Natural killer cell (primary cell): ENCODE measurements at regions not wholly inside any gene's neighbourhood (a gene's known extent, or its start where the extent isn't known, plus 50 kb on each side); places are given as distances from the start of the nearest gene placed in this dataset.

Experiments used
- ATAC-seq, 3 donors: fragments of 150-1000 bp in 2 of 3; fragments of 200-7000 bp in 1 of 3; cut with Tn5 transposase; 1 replicate in 1 of 3; 2 replicates in 2 of 3; pipeline ENCODE4 v1.10.0; 2021; ENCODE audit warnings: mild to moderate bottlenecking in 2 of 3, moderate library complexity in 2 of 3
- DNase-seq, 2 donors: peaks; one replicate each; pipeline versions ENCODE4 v3.0.0 to v3.0.0-alpha.2; 2013 to 2021; ENCODE audit warnings: mixed read lengths in 1 of 2
- H3K27ac ChIP-seq: one replicate; pipeline ENCODE4 v1.5.1; 2013; ENCODE audit warnings: mild to moderate bottlenecking, low read length
- H3K27me3 ChIP-seq: one replicate; pipeline ENCODE4 v1.6.1; 2013; ENCODE audit warnings: low read length; ENCODE audit not compliant: control insufficient read depth, insufficient read depth
- H3K36me3 ChIP-seq: one replicate; pipeline ENCODE4 v1.6.1; 2013; ENCODE audit warnings: low read length; ENCODE audit not compliant: control insufficient read depth, insufficient read depth
- H3K4me1 ChIP-seq: one replicate; pipeline ENCODE4 v1.6.1; 2013; ENCODE audit warnings: low read length; ENCODE audit not compliant: control insufficient read depth, insufficient read depth
- H3K4me3 ChIP-seq: one replicate; pipeline ENCODE4 v1.5.1; 2013; ENCODE audit warnings: low read length
- H3K9me3 ChIP-seq: one replicate; pipeline ENCODE4 v1.6.1; 2013; ENCODE audit warnings: low read length; ENCODE audit not compliant: control insufficient read depth, insufficient read depth
- H3K27ac Mint-ChIP-seq, 2 donors: one replicate each; pipeline ENCODE4 v1.8.0; 2022; ENCODE audit warnings: mild to moderate bottlenecking in 2 of 2, mixed read lengths in 2 of 2, moderate library complexity in 1 of 2
- H3K27me3 Mint-ChIP-seq, 2 donors: one replicate each; pipeline ENCODE4 v1.8.0; 2022; ENCODE audit warnings: low read depth in 2 of 2, mixed read lengths in 2 of 2
- H3K36me3 Mint-ChIP-seq: one replicate; pipeline ENCODE4 v1.8.0; 2022; ENCODE audit warnings: mixed read lengths
- H3K4me1 Mint-ChIP-seq, 2 donors: one replicate each; pipeline ENCODE4 v1.8.0; 2022; ENCODE audit warnings: mixed read lengths in 2 of 2
- H3K4me3 Mint-ChIP-seq: one replicate; pipeline ENCODE4 v1.8.0; 2022; ENCODE audit warnings: mild to moderate bottlenecking, moderate library complexity, mixed read lengths
- H3K9me3 Mint-ChIP-seq, 2 donors: one replicate each; pipeline ENCODE4 v1.8.0; 2022; ENCODE audit warnings: mixed read lengths in 2 of 2
- WGBS: methylation state at CpG from one replicate; pipeline ENCODE4 v1.1.7; 2013; ENCODE audit warnings: missing lambda C conversion rate; ENCODE audit not compliant: insufficient coverage; 5-methylcytosine and 5-hydroxymethylcytosine counted together
- intact Hi-C: fragments of 100-400 bp; cut with micrococcal nuclease; formaldehyde crosslinking; loops from one replicate; pipeline ENCODE4 v1.14.2; 2022
- TF ChIP-seq, protein P1 (sequence below): fragments of 200-600 bp; IDR thresholded peaks from one replicate; pipeline ENCODE4 v1.8.0; 2022; ENCODE audit warnings: antibody characterized with exemption

DNA sequence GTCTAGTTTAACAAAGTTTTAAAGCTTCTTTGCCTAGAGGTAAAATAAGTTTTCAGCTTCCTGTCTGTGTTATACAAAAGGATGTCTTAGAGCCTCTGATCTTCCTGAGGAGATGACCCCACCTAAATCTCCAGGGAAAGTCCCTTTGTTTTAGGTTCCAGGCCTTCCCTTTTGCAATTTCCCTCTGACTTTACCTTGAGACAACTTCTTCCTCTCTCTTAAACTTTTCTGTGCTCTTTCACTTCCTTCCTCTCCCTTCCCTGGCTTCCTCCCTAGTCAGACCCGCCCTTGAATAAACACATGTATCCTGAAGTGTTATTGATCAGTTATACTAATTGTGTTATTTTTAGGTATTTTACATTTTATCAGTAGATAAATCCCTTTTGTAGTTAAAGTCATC, 134.8 kb downstream of the DYRK2 start:
- H3K36me3 Mint-ChIP-seq: no peaks in the 10 kb centered on the region
- H3K27me3 ChIP-seq: no peaks in the 10 kb centered on the region
- no peak overlapping the region for H3K4me3 Mint-ChIP-seq
- peaks cover 0 to 3% of the 10 kb centered on the region in 2 donors for H3K27me3 Mint-ChIP-seq
- TF ChIP-seq, protein P1, sequence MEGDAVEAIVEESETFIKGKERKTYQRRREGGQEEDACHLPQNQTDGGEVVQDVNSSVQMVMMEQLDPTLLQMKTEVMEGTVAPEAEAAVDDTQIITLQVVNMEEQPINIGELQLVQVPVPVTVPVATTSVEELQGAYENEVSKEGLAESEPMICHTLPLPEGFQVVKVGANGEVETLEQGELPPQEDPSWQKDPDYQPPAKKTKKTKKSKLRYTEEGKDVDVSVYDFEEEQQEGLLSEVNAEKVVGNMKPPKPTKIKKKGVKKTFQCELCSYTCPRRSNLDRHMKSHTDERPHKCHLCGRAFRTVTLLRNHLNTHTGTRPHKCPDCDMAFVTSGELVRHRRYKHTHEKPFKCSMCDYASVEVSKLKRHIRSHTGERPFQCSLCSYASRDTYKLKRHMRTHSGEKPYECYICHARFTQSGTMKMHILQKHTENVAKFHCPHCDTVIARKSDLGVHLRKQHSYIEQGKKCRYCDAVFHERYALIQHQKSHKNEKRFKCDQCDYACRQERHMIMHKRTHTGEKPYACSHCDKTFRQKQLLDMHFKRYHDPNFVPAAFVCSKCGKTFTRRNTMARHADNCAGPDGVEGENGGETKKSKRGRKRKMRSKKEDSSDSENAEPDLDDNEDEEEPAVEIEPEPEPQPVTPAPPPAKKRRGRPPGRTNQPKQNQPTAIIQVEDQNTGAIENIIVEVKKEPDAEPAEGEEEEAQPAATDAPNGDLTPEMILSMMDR: no peak
- H3K9me3 ChIP-seq: no peaks in the 10 kb centered on the region
- no CpG with 5 or more reads among the region's 1 CpG for WGBS
- no peaks in the 10 kb centered on the region for H3K9me3 Mint-ChIP-seq
- H3K4me3 ChIP-seq: no peak overlapping the region
- intact Hi-C loops: no loop called here
- H3K36me3 ChIP-seq: no peaks in the 10 kb centered on the region
- H3K4me1 ChIP-seq: no peaks in the 10 kb centered on the region
- DNase-seq (no peak), ATAC-seq (no peak)
- no peak overlapping the region for H3K27ac Mint-ChIP-seq
- H3K27ac ChIP-seq: no peak overlapping the region
- H3K4me1 Mint-ChIP-seq: no peaks in the 10 kb centered on the region

DNA sequence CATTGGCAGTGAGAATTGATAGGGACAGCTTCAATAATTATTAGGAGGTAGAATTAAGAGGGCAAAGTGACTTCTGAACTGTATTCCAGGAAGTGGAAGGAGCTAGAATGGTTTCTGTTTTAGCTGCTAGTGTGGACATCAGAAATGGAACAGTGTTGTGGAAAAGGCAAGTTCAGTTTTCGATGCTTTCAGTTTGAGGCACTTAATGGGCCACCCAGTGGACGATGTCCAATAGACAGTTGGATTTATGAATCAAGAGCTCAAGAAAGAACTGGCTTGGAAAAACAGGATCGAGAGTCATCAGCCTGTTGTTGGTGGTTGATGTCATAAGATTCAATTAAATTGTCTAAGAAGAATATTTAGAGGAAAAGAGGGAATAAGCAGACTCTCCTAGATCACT, 136.3 kb downstream of the DYRK2 start:
- H3K27me3 ChIP-seq: no peaks in the 10 kb centered on the region
- ATAC-seq (no peak), DNase-seq (no peak)
- Mint-ChIP-seq H3K27me3 (peaks cover 0 to 3% of the 10 kb centered on the region in 2 donors), H3K9me3 (no peaks in the 10 kb centered on the region), H3K36me3 (no peaks in the 10 kb centered on the region), H3K27ac (no peak overlapping the region), H3K4me3 (no peak overlapping the region), H3K4me1 (no peaks in the 10 kb centered on the region)
- WGBS: 96% methylated on average over 3 of the region's 3 CpGs
- intact Hi-C loops: no loop called here
- TF ChIP-seq, protein P1: no peak
- H3K4me3 ChIP-seq: no peak overlapping the region
- H3K4me1 ChIP-seq: no peaks in the 10 kb centered on the region
- H3K27ac ChIP-seq: no peak overlapping the region
- no peaks in the 10 kb centered on the region for H3K9me3 ChIP-seq
- no peaks in the 10 kb centered on the region for H3K36me3 ChIP-seq

DNA sequence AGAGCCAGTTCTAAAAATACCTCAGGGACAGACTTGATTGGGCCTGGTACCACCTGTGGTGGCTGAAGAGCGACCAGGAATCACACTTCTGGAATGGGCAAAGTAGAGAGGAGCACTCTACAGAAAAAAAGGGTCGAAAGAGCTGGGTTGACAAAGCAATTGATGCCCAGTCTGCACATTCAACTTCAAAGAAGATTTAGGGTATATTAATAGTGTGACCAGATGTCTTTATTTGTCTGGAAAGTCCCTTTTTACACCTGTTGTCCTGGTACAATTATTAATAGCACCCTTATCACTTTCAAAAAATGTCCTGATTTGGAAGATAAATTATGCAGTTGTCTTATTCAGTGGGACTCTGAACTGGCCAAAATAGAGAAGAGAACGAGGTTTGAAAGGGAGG, 137.5 kb downstream of the DYRK2 start:
- H3K27me3 ChIP-seq: no peaks in the 10 kb centered on the region
- no peaks in the 10 kb centered on the region for H3K9me3 ChIP-seq
- H3K27ac Mint-ChIP-seq: no peak overlapping the region
- no peaks in the 10 kb centered on the region for H3K4me1 ChIP-seq
- H3K36me3 Mint-ChIP-seq: no peaks in the 10 kb centered on the region
- no peaks in the 10 kb centered on the region for H3K9me3 Mint-ChIP-seq
- no peaks in the 10 kb centered on the region for H3K4me1 Mint-ChIP-seq
- intact Hi-C loops: no loop called here
- 83% methylated on average over 3 of the region's 3 CpGs for WGBS
- ATAC-seq: no peak
- no peak overlapping the region for H3K4me3 ChIP-seq
- H3K36me3 ChIP-seq: no peaks in the 10 kb centered on the region
- no peak overlapping the region for H3K4me3 Mint-ChIP-seq
- TF ChIP-seq, protein P1: no peak
- no peak overlapping the region for H3K27ac ChIP-seq
- H3K27me3 Mint-ChIP-seq: peaks cover 0 to 6% of the 10 kb centered on the region in 2 donors
- no peak for DNase-seq

DNA sequence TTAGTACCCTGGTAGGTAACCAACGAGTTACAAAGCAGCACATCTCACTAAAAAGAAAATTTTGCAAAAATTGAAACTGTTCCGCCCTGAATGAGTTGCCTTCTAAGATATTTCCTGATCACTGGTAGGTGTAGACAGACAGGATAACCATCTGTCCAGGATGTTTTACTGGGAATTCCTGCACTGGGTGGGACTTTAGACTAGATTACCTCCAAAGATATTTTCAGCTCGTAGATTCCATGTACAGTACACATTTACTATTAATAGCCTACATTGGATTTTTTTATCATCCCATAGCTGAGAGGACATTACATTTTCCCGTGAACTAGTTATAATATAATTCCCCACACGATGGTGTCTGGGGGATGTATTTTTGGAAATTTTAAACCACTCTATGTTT, 139.6 kb downstream of the DYRK2 start:
- H3K36me3 ChIP-seq: no peaks in the 10 kb centered on the region
- DNase-seq (no peak), ATAC-seq (no peak)
- intact Hi-C loops: no loop called here
- Mint-ChIP-seq H3K27me3 (peaks cover 0 to 6% of the 10 kb centered on the region in 2 donors), H3K36me3 (no peaks in the 10 kb centered on the region), H3K4me1 (no peaks in the 10 kb centered on the region), H3K9me3 (no peaks in the 10 kb centered on the region), H3K4me3 (no peak overlapping the region), H3K27ac (no peak overlapping the region)
- H3K4me3 ChIP-seq: no peak overlapping the region
- H3K9me3 ChIP-seq: no peaks in the 10 kb centered on the region
- 88% methylated on average over 3 of the region's 5 CpGs for WGBS
- no peak overlapping the region for H3K27ac ChIP-seq
- TF ChIP-seq, protein P1: no peak
- H3K27me3 ChIP-seq: no peaks in the 10 kb centered on the region
- H3K4me1 ChIP-seq: no peaks in the 10 kb centered on the region
